Lower lobe of right lung (tissue), 2 donors: ENCODE measurements at regions not wholly inside any gene's neighbourhood (a gene's known extent, or its start where the extent isn't known, plus 50 kb on each side); places are given as distances from the start of the nearest gene placed in this dataset.

Experiments used
- ATAC-seq, 2 donors: fragments of 200-7000 bp; cut with Tn5 transposase; one replicate each; pipeline ENCODE4 v1.9.1; 2020 to 2022; ENCODE audit warnings: mild to moderate bottlenecking in 2 of 2, moderate library complexity in 2 of 2
- DNase-seq: peaks from one replicate; pipeline ENCODE4 v3.0.0-alpha.2; 2020
- H3K27ac ChIP-seq: fragments of 200-600 bp; one replicate; pipeline ENCODE4 v1.8.0; 2022
- H3K27me3 ChIP-seq: fragments of 200-600 bp; one replicate; pipeline ENCODE4 v1.8.0; 2022; ENCODE audit warnings: low read depth
- H3K36me3 ChIP-seq: fragments of 200-600 bp; one replicate; pipeline ENCODE4 v1.8.0; 2022; ENCODE audit warnings: mild to moderate bottlenecking
- H3K4me1 ChIP-seq: fragments of 200-600 bp; one replicate; pipeline ENCODE4 v1.8.0; 2022
- H3K4me3 ChIP-seq: fragments of 200-600 bp; one replicate; pipeline ENCODE4 v1.8.0; 2022; ENCODE audit warnings: mild to moderate bottlenecking
- H3K9me3 ChIP-seq: fragments of 200-600 bp; one replicate; pipeline ENCODE4 v1.8.0; 2022
- CTCF ChIP-seq: fragments of 200-600 bp; IDR thresholded peaks from one replicate; pipeline ENCODE4 v1.8.0; 2022; ENCODE audit warnings: antibody characterized with exemption, mild to moderate bottlenecking
- intact Hi-C: fragments of 100-400 bp; cut with DNase I; formaldehyde crosslinking; loops from one replicate; pipeline ENCODE4 v1.11.0; 2022
- donor health status: DM: no; HTN: yes; CAD: no; lungs with severe emphysema.

DNA sequence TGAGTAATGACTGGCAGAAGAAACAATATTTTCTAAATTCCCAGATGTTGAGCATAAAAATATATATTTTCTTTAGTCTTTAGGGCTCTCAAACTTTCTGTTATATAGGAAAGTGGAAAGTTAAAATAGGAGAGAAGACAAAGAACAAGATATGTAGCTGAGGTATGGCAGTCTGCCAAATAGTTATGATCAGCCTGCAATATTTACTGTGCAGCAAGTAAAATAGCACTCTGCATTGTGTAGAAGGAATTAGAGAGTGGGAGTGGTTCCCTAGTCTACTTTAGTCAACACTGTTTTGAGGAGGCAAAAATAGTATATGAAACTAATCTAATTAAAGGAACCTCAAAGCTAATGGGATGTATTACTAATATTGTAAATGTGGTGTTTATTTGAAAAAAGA is 978.1 kb upstream of the ALCAM start:
- Histone ChIP-seq H3K36me3 (no peaks in the 10 kb centered on the region), H3K27me3 (no peaks in the 10 kb centered on the region), H3K4me1 (no peaks in the 10 kb centered on the region), H3K9me3 (no peaks in the 10 kb centered on the region), H3K27ac (no peak overlapping the region), H3K4me3 (no peak overlapping the region)
- ATAC-seq (no peak), DNase-seq (no peak)
- TF ChIP-seq CTCF: no peak
- intact Hi-C loops: no loop called here

- Histone ChIP-seq H3K27me3 (no peaks in the 10 kb centered on the region), H3K4me1 (no peaks in the 10 kb centered on the region), H3K9me3 (no peaks in the 10 kb centered on the region), H3K36me3 (no peaks in the 10 kb centered on the region), H3K4me3 (no peak overlapping the region), H3K27ac (no peak overlapping the region)
- ATAC-seq (no peak), DNase-seq (no peak)
- intact Hi-C loops: no loop called here
- TF ChIP-seq CTCF: no peak
Measured at GRCh38 chr3:104392327-104392726, 974.4 kb upstream of the ALCAM start.

GRCh38 chr3:104396974-104397669 is 969.6 kb upstream of the ALCAM start:
- no peaks in the 10 kb centered on the region for H3K4me1 ChIP-seq
- no peaks in the 10 kb centered on the region for H3K36me3 ChIP-seq
- no peak for TF ChIP-seq CTCF
- intact Hi-C loops: no loop called here
- ATAC-seq (peak; percentile 69), DNase-seq (no peak)
- H3K9me3 ChIP-seq: no peaks in the 10 kb centered on the region
- H3K27me3 ChIP-seq: no peaks in the 10 kb centered on the region
- no peak overlapping the region for H3K4me3 ChIP-seq
- no peak overlapping the region for H3K27ac ChIP-seq

DNA sequence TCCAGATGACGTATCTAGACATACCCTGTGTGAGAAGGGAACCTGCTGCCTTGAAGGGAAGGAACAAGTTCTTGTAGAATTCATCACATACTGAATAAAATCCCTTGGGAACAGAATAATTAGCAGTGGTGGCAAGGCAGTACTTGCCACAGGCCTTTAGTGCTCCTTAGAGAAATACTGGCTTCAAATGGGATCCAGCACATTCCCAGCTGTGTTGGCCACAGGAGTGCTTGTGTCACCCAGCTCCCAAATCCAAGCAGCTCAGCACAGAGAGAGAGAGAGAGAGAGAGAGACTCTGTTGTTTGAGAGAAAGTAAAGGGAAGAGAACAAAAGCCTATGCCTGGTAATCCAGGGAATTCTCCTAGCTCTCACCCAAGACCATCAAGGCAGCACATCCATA is 969.0 kb upstream of the ALCAM start:
- no peaks in the 10 kb centered on the region for H3K27me3 ChIP-seq
- intact Hi-C loops: no loop called here
- TF ChIP-seq CTCF: no peak
- H3K4me3 ChIP-seq: no peak overlapping the region
- ATAC-seq (peak; percentile 26 to 52), DNase-seq (no peak)
- no peak overlapping the region for H3K27ac ChIP-seq
- H3K36me3 ChIP-seq: no peaks in the 10 kb centered on the region
- H3K4me1 ChIP-seq: no peaks in the 10 kb centered on the region
- H3K9me3 ChIP-seq: no peaks in the 10 kb centered on the region

DNA sequence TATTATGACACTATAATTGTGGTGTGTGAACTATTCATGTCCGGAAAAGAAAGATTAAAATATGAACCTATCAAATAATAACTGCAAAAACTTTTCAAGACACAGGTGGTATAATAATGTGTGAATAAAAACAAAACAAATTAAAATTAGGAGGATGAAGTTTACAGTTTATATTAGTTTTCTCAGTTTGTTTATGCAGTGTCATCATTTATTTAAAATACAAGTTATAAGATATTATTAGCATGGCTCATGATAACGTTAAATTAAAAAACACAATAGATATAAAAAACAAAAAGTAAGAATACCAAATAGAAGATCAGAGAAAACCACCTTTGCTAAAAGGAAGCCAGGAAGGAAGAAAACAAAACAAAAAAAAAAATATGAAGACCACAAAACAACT is 963.8 kb upstream of the ALCAM start:
- H3K4me1 ChIP-seq: no peaks in the 10 kb centered on the region
- ATAC-seq (no peak), DNase-seq (no peak)
- H3K36me3 ChIP-seq: no peaks in the 10 kb centered on the region
- no peak for TF ChIP-seq CTCF
- H3K4me3 ChIP-seq: no peak overlapping the region
- no peaks in the 10 kb centered on the region for H3K27me3 ChIP-seq
- no peaks in the 10 kb centered on the region for H3K9me3 ChIP-seq
- H3K27ac ChIP-seq: no peak overlapping the region
- intact Hi-C loops: no loop called here
